Left lobe of liver (tissue), 2 donors: ENCODE measurements at regions not wholly inside any gene's neighbourhood (a gene's known extent, or its start where the extent isn't known, plus 50 kb on each side); places are given as distances from the start of the nearest gene placed in this dataset.

ENCODE experiments used
- ATAC-seq: fragments of 200-7000 bp; cut with Tn5 transposase; one replicate; pipeline ENCODE4 v1.9.1; 2020; ENCODE audit warnings: mild to moderate bottlenecking, moderate library complexity
- DNase-seq: peaks from one replicate; pipeline ENCODE4 v3.0.0-alpha.2; 2020; ENCODE audit warnings: low spot score
- donor health status: DM: no; HTN: no; CAD: no; lungs with moderate emphysema.
- donor health status: DM: no; HTN: yes; CAD: no.

- no peak for ATAC-seq
- DNase-seq: no peak
These were observed 70.2 kb downstream of the RND3 start for GRCh38 chr2:150417278-150417677.

- no peak for ATAC-seq
These were observed 72.4 kb downstream of the RND3 start for GRCh38 chr2:150415022-150415421.

DNA sequence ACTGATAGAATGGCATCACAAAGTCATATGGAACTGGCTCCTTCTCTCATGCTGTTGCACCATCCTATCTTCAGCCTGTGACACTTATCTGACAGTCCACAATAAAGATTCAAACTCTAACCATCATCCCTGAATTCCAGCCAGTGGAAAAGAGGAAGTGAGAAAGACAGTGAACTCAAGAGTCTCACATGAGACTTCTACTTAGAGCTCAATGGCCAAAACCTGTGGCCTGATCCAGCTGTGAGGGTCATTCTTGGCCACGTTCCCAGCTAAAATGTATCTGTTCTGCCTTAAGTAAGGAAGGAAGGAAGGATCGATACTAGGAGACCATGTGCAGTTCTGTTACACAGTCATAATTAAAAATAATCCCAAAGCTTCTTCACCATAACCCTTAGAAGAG is 73.6 kb downstream of the RND3 start:
- ATAC-seq (no peak), DNase-seq (no peak)

More at GRCh38 chr2:150415022-150415421, 72.4 kb downstream of the RND3 start:
- no peak for DNase-seq

DNA sequence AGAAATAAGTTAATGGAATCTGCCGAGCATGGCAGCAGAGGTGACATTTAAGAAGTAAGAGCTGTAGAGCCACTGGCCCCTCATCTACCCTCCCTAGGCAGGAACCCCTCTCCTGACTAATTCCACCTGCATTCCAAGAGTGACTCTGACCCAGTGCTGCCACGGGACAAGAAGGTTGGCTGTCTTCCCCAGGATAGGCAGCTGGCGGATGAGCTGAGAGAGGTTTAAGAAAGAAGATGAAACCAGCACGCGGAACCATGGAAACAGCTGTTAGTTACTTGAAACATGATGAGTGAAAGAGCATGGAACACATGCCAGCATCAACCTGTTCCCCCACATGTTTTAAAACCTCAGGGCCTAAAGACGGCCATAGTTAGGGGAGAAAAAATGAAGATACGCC is 74.1 kb downstream of the RND3 start:
- DNase-seq (no peak), ATAC-seq (no peak)

DNA sequence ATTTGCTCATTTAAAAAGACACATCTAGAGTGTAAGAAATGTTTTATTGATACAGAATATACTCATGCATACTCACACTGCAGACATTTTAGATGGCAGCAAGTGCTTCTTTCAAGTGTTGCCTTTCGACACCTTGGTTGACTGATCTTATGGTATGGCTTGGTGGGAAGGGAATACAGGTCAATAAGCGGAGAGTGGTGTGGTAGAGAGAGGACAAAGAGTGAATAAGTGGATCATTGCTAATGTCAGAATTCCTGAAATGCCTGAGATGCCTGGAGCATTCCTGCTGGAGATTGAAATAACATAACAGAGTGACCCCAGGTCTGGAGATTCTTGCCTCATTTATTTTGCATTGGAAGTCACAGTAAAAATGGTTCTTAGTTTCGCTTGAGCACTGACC is 76.7 kb downstream of the RND3 start:
- ATAC-seq (no peak), DNase-seq (no peak)

- no peak for DNase-seq
- no peak for ATAC-seq
These were observed 78.3 kb downstream of the RND3 start for GRCh38 chr2:150409196-150409595.

GRCh38 chr2:150404147-150404546 is 83.3 kb downstream of the RND3 start:
- ATAC-seq: peak; percentile 62

GRCh38 chr2:150403457-150403856 is 84.0 kb downstream of the RND3 start:
- peak; percentile 82 for ATAC-seq
- DNase-seq: no peak

More at GRCh38 chr2:150404147-150404546, 83.3 kb downstream of the RND3 start:
- no peak for DNase-seq

- ATAC-seq: no peak
- no peak for DNase-seq
These were observed 84.5 kb downstream of the RND3 start for GRCh38 chr2:150402953-150403352.

GRCh38 chr2:150400849-150401248 is 86.6 kb downstream of the RND3 start:
- DNase-seq (no peak), ATAC-seq (no peak)

DNA sequence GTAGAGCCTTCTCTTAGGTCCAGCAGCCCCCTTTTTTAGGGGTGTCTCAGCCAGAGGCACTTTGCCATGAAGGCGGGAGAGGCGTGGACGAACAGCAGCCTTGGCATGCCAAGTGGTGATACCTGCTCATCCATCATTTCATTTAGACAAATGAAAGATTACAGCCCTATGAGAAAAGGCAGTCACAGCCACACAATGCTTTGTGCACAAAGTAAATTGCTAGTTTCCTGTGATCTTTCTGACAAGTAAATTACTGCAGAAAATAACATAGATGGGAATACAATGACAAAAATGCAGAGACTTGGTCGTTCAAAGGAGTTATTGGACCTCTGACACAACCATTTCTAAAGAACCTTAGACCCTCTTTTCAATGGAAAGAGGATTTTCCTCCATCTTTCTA is 94.9 kb downstream of the RND3 start:
- no peak for ATAC-seq

GRCh38 chr2:150391779-150392178 is 95.7 kb downstream of the RND3 start:
- DNase-seq: no peak
- no peak for ATAC-seq

More for the DNA sequence above, 94.9 kb downstream of the RND3 start:
- DNase-seq: no peak

DNA sequence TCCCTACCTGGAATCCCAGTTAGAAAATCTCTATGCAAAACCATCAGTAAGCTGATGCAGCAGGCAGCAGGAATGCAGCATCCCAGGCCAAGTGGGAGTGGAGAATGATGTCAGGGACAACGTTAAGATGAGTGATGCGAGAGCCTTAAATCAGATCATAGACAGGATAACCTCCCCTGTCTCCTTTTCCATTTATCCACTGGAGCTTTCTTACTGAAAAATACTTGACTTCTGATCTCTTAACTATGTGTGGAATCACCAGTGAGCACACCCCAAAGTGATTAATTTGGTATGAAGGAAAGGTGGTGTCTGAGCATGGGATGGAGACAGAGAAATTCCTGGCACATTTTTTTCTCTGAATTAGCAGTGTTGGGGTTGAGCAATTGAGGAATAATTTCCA is 98.0 kb downstream of the RND3 start:
- DNase-seq (no peak), ATAC-seq (no peak)

DNA sequence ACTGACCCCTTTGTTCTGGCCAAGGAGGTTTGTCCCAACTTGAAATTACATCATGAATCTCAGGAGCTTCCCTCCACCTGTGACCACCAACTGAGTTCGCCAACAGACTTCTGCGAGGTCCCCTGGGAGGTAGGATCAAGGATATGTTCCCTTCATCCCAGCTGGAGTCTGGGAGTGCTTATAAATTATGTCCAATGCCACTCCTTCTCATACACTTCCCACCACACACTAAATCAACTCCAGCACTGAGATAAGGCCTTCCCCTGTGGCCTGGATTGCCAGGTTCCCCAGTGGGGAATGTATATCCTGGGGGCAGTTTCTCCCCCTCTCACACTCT is 99.2 kb downstream of the RND3 start:
- DNase-seq (no peak), ATAC-seq (no peak)

DNA sequence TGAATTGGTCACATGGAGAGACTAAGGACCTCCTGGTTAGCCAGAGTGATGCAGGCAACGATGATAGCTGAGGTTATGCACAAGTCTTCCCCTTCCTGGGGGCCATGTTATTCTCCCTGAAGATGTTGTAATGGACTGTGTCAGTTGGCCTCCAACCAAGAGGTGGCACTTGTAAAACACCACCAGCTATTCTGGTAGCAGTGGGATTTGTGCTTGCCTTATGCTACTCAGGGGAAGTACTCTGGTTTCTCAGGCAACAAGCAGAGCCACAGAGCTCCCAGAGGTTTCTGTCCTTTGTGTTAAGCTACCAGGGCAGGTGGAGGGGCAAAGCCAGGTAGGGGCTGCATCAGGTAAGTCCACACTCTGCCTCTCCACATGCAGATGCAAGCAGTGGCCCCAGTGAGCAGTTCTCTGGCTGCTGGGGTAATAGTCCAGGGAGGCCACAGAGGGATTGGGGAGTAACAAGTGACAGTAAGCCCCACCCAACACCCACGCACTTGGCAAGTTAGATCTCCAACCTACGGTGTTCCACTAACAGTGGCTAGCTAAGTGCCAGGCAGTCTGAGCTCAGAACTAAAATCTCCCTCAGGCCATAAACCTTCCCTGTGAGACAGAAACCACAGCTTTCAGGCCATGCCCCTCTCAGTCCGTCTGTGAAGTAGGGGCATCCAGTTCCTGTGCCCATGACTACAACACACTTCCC is 99.7 kb downstream of the RND3 start:
- DNase-seq: no peak
- no peak for ATAC-seq

GRCh38 chr2:150385211-150385610 is 102.3 kb downstream of the RND3 start:
- DNase-seq: no peak
- ATAC-seq: no peak

- DNase-seq: no peak
- ATAC-seq: no peak
These were observed 103.9 kb downstream of the RND3 start for GRCh38 chr2:150383587-150383986.

DNA sequence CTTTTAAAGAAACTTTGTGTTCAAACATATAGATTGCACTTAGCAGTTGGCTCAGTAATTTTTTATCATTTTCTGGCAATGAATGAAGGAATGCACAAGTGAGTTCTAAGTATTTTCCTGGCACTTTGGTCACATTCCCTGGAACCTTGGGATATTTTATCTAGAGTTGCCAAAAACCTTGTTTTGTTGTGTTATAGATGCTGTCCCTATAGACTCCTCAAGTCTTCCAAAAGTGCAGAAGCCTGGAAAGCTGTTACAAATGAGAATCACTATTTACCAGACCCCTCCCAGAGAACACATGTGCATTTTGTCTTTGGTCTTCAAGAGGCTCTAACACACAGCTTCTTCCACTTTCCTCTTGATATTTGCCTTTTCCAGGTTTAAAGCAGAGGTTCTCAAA is 108.3 kb downstream of the RND3 start:
- DNase-seq (no peak), ATAC-seq (no peak)

GRCh38 chr2:150378686-150379085 is 108.8 kb downstream of the RND3 start:
- ATAC-seq (no peak), DNase-seq (no peak)

GRCh38 chr2:150376553-150377335 is 110.7 kb downstream of the RND3 start:
- ATAC-seq: peak; percentile 59
- peak; percentile 57 for DNase-seq

- no peak for ATAC-seq
These were observed 112.1 kb downstream of the RND3 start for GRCh38 chr2:150375333-150375732.

DNA sequence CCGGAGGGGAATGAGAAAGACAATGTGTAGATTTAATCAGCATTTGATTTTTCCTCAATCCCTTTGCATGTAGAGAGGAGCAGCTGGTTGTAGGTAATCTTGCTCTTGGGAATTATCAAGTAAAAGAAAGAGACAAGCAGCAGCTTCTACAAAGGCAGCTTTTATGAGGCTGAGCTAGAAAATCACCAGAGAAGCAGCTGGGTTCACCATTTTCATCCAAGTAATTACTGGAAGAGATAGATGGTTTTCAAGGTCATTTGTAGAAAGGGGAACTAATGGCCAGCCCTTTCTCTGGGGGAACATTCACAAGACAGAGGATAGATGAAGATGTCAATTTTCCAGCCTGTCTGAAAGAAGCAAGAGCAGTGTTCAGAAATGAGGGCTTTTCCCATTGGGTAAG is 113.0 kb downstream of the RND3 start:
- ATAC-seq (no peak), DNase-seq (no peak)

More at GRCh38 chr2:150375333-150375732, 112.1 kb downstream of the RND3 start:
- no peak for DNase-seq

DNA sequence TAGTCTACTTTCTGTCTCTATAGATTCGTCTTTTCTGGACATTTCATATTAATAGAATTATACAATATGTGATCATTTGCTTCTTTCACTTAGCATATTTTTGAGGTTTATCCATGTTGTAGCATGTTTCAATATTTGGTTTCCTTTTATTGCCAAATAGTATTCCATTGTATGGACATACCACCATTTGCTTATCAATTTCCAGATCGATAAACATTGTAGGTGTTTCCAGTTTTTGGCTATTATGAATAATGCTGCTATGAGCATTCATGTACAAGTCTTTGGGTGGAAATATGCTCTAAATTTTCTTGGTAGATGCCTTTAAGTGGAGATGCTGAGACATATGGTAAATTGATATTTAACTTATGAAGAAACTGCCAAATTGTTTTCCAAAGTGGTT is 114.1 kb downstream of the RND3 start:
- ATAC-seq (no peak), DNase-seq (no peak)
